ENCODE measurements at regions not wholly inside any gene's neighbourhood (a gene's known extent, or its start where the extent isn't known, plus 50 kb on each side); places are given as distances from the start of the nearest gene placed in this dataset.
"Not testable (repeated sequence)": the region's sequence is repeated elsewhere in the genome, so short reads cannot be mapped to it uniquely, and the experiment has no call there.

GRCh38 chr18:30694773-30695172 lies 347.8 kb downstream of the DSC3 start:
- no peak for DNase-seq

GRCh38 chr18:30689216-30689615 lies 353.3 kb downstream of the DSC3 start:
- DNase-seq: no peak

GRCh38 chr18:30687501-30687900 lies 355.0 kb downstream of the DSC3 start:
- no peak for DNase-seq

GRCh38 chr18:30684825-30685481 lies 357.6 kb downstream of the DSC3 start:
- DNase-seq: no peak

GRCh38 chr18:30683836-30684235 lies 358.7 kb downstream of the DSC3 start:
- DNase-seq: no peak

- DNase-seq: no peak
These were observed 359.9 kb downstream of the DSC3 start for GRCh38 chr18:30682672-30683071.

- no peak for DNase-seq
These were observed 363.1 kb downstream of the DSC3 start for GRCh38 chr18:30679285-30679930.

GRCh38 chr18:30677813-30678212 lies 364.7 kb downstream of the DSC3 start:
- DNase-seq: not testable (repeated sequence)

- no peak for DNase-seq
These were observed 366.5 kb downstream of the DSC3 start for GRCh38 chr18:30676053-30676480.

GRCh38 chr18:30675493-30675892 lies 367.0 kb downstream of the DSC3 start:
- DNase-seq: no peak

GRCh38 chr18:30675072-30675471 lies 367.5 kb downstream of the DSC3 start:
- no peak for DNase-seq

- DNase-seq: no peak
These were observed 367.9 kb downstream of the DSC3 start for GRCh38 chr18:30674596-30674995.

GRCh38 chr18:30672439-30672838 lies 370.1 kb downstream of the DSC3 start:
- not testable (repeated sequence) for DNase-seq

- no peak for DNase-seq
These were observed 384.2 kb downstream of the DSC3 start for GRCh38 chr18:30658306-30658705.

- DNase-seq: no peak
These were observed 390.2 kb downstream of the DSC3 start for GRCh38 chr18:30652387-30652786.

GRCh38 chr18:30650499-30650898 lies 392.0 kb downstream of the DSC3 start:
- DNase-seq: no peak

- DNase-seq: no peak
These were observed 398.4 kb downstream of the DSC3 start for GRCh38 chr18:30644158-30644557.

GRCh38 chr18:30639361-30639760 lies 403.2 kb downstream of the DSC3 start:
- no peak for DNase-seq

GRCh38 chr18:30634249-30634648 lies 408.3 kb downstream of the DSC3 start:
- DNase-seq: no peak

- no peak for DNase-seq
These were observed 410.4 kb downstream of the DSC3 start for GRCh38 chr18:30632071-30632698.

GRCh38 chr18:30625961-30626360 lies 416.6 kb downstream of the DSC3 start:
- DNase-seq: no peak

GRCh38 chr18:30623401-30624065 lies 419.0 kb downstream of the DSC3 start:
- DNase-seq: no peak

- no peak for DNase-seq
These were observed 419.9 kb downstream of the DSC3 start for GRCh38 chr18:30622635-30623034.

- no peak for DNase-seq
These were observed 420.4 kb downstream of the DSC3 start for GRCh38 chr18:30622104-30622503.

All from fibroblast of skin of right biceps (primary cell).